Loucy (cell line): ENCODE measurements at regions not wholly inside any gene's neighbourhood (a gene's known extent, or its start where the extent isn't known, plus 50 kb on each side); places are given as distances from the start of the nearest gene placed in this dataset.

ENCODE experiments used
- H2AFZ ChIP-seq: fragments of 200-600 bp; sonication (generic); 2 replicates; pipeline ENCODE4 v1.6.0; 2016; ENCODE audit warnings: antibody characterized with exemption, mild to moderate bottlenecking, low read length, moderate library complexity
- H3F3A ChIP-seq: fragments of 200-600 bp; 2 replicates; pipeline ENCODE4 v1.6.0; 2016; ENCODE audit warnings: antibody characterized with exemption, low read depth, mild to moderate bottlenecking
- H3K27me3 ChIP-seq: fragments of 200-600 bp; sonication (generic); 2 replicates; pipeline ENCODE4 v1.6.1; 2014; ENCODE audit warnings: low read length, mild to moderate bottlenecking; ENCODE audit not compliant: insufficient read depth, poor library complexity, severe bottlenecking
- H3K36me3 ChIP-seq: fragments of 200-600 bp; sonication (generic); 2 replicates; pipeline ENCODE4 v1.6.1; 2016; ENCODE audit warnings: low read length; ENCODE audit not compliant: insufficient read depth
- H3K4me1 ChIP-seq: fragments of 200-600 bp; sonication (generic); 2 replicates; pipeline ENCODE4 v1.5.1; 2014; ENCODE audit warnings: low read length, mild to moderate bottlenecking; ENCODE audit not compliant: insufficient read depth, poor library complexity, severe bottlenecking
- H3K4me2 ChIP-seq: fragments of 200-600 bp; sonication (generic); 2 replicates; pipeline ENCODE4 v1.6.0; 2014; ENCODE audit warnings: antibody characterized with exemption, low read length, low read depth, mild to moderate bottlenecking; ENCODE audit not compliant: poor library complexity, severe bottlenecking
- H3K4me3 ChIP-seq: fragments of 200-600 bp; sonication (generic); 2 replicates; pipeline ENCODE4 v1.5.1; 2014; ENCODE audit warnings: low read length, mild to moderate bottlenecking, mixed read lengths; ENCODE audit not compliant: poor library complexity, severe bottlenecking
- H3K79me2 ChIP-seq: fragments of 200-600 bp; sonication (generic); 2 replicates; pipeline ENCODE4 v1.6.1; 2014; ENCODE audit warnings: low read length; ENCODE audit not compliant: insufficient read depth
- H3K9ac ChIP-seq: fragments of 200-600 bp; sonication (generic); 2 replicates; pipeline ENCODE4 v1.6.0; 2014; ENCODE audit warnings: mild to moderate bottlenecking, low read depth, low read length, moderate library complexity; ENCODE audit not compliant: poor library complexity, severe bottlenecking
- H3K9me2 ChIP-seq: fragments of 200-600 bp; sonication (generic); replicated peaks from 2 replicates; pipeline ENCODE4 v1.6.1; 2016; ENCODE audit warnings: low read depth, low read length, mixed read lengths
- H3K9me3 ChIP-seq: fragments of 200-600 bp; sonication (generic); 2 replicates; pipeline ENCODE4 v1.6.1; 2014; ENCODE audit warnings: mild to moderate bottlenecking, antibody characterized with exemption, low read length, low read depth; ENCODE audit not compliant: insufficient read depth
- H4K20me1 ChIP-seq: fragments of 200-600 bp; sonication (generic); 2 replicates; pipeline ENCODE4 v1.6.0; 2014; ENCODE audit warnings: antibody characterized with exemption, low read length, mild to moderate bottlenecking; ENCODE audit not compliant: insufficient read depth, poor library complexity, severe bottlenecking
- CTCF ChIP-seq: fragments of 200-600 bp; sonication (generic); conservative IDR thresholded peaks from 2 replicates; pipeline ENCODE4 v1.5.1; 2014; ENCODE audit warnings: mild to moderate bottlenecking, antibody characterized with exemption, low read length
- EZH2phosphoT487 ChIP-seq: fragments of 200-600 bp; IDR thresholded peaks from 2 replicates; pipeline ENCODE4 v1.6.1; 2018; ENCODE audit warnings: antibody characterized with exemption, mild to moderate bottlenecking, moderate library complexity, borderline replicate concordance

- Histone ChIP-seq H3K9me2 (no peaks in the 10 kb centered on the region), H3K27me3 (no peaks in the 10 kb centered on the region), H3K4me1 (no peaks in the 10 kb centered on the region), H3K36me3 (no peaks in the 10 kb centered on the region), H2AFZ (no peak overlapping the region), H3K9me3 (no peaks in the 10 kb centered on the region), H3K9ac (no peak overlapping the region), H3K4me3 (no peak overlapping the region), H4K20me1 (no peaks in the 10 kb centered on the region), H3F3A (no peaks in the 10 kb centered on the region), H3K79me2 (no peaks in the 10 kb centered on the region), H3K4me2 (no peak overlapping the region)
- TF ChIP-seq EZH2phosphoT487 (no peak), CTCF (no peak)
These were observed 79.2 kb downstream of the NIBAN1 start for GRCh38 chr1:184895086-184895485.

GRCh38 chr1:184893695-184894094 is 80.6 kb downstream of the NIBAN1 start:
- TF ChIP-seq CTCF, result no peak
- TF ChIP-seq EZH2phosphoT487, result no peak
- Histone ChIP-seq H4K20me1 (no peaks in the 10 kb centered on the region), H2AFZ (no peak overlapping the region), H3K4me1 (no peaks in the 10 kb centered on the region), H3K9me2 (no peaks in the 10 kb centered on the region), H3K79me2 (no peaks in the 10 kb centered on the region), H3K4me2 (no peak overlapping the region), H3K4me3 (no peak overlapping the region), H3K36me3 (no peaks in the 10 kb centered on the region), H3K9ac (no peak overlapping the region), H3K27me3 (no peaks in the 10 kb centered on the region), H3F3A (no peaks in the 10 kb centered on the region), H3K9me3 (no peaks in the 10 kb centered on the region)

- Histone ChIP-seq H3K36me3 (no peaks in the 10 kb centered on the region), H3K27me3 (no peaks in the 10 kb centered on the region)
These were observed 82.2 kb downstream of the NIBAN1 start for GRCh38 chr1:184892116-184892515.

More at GRCh38 chr1:184892116-184892515, 82.2 kb downstream of the NIBAN1 start:
- Histone ChIP-seq H3F3A (no peaks in the 10 kb centered on the region), H3K9me2 (no peaks in the 10 kb centered on the region), H2AFZ (no peak overlapping the region), H3K4me3 (no peak overlapping the region), H3K4me2 (no peak overlapping the region), H3K4me1 (no peaks in the 10 kb centered on the region), H4K20me1 (no peaks in the 10 kb centered on the region), H3K79me2 (no peaks in the 10 kb centered on the region), H3K9me3 (no peaks in the 10 kb centered on the region), H3K9ac (no peak overlapping the region)
- TF ChIP-seq EZH2phosphoT487 (no peak), CTCF (no peak)
